ENCODE measurements at regions not wholly inside any gene's neighbourhood (a gene's known extent, or its start where the extent isn't known, plus 50 kb on each side); places are given as distances from the start of the nearest gene placed in this dataset.

GRCh38 chr12:89179245-89179644 lies 173.1 kb downstream of the DUSP6 start:
- Histone ChIP-seq H3K4me1 (no peaks in the 10 kb centered on the region), H3K36me3 (no peaks in the 10 kb centered on the region), H3K4me3 (ENCODE audit: low read depth, low read length) (no peak overlapping the region), H3K27me3 (no peaks in the 10 kb centered on the region), H3K9me3 (no peaks in the 10 kb centered on the region)
- DNase-seq, result no peak
- no peak for TF ChIP-seq CTCF (IDR thresholded peaks at IDR 0.05; ENCODE audit: low read depth, low read length)

GRCh38 chr12:89177802-89178395 lies 174.4 kb downstream of the DUSP6 start:
- no peak for DNase-seq
- H3K9me3 ChIP-seq, result no peaks in the 10 kb centered on the region
- H3K36me3 ChIP-seq, result no peaks in the 10 kb centered on the region
- no peaks in the 10 kb centered on the region for H3K4me1 ChIP-seq
- no peak overlapping the region for H3K4me3 ChIP-seq (ENCODE audit: low read depth, low read length)
- TF ChIP-seq CTCF (IDR thresholded peaks at IDR 0.05; ENCODE audit: low read depth, low read length), result no peak
- no peaks in the 10 kb centered on the region for H3K27me3 ChIP-seq

- H3K4me3 ChIP-seq (ENCODE audit: low read depth, low read length), result no peak overlapping the region
- TF ChIP-seq CTCF (IDR thresholded peaks at IDR 0.05; ENCODE audit: low read depth, low read length), result no peak
- DNase-seq, result no peak
- no peaks in the 10 kb centered on the region for H3K9me3 ChIP-seq
- no peaks in the 10 kb centered on the region for H3K36me3 ChIP-seq
- H3K27me3 ChIP-seq, result no peaks in the 10 kb centered on the region
- H3K4me1 ChIP-seq, result no peaks in the 10 kb centered on the region
Observed at GRCh38 chr12:89176676-89177075, 175.6 kb downstream of the DUSP6 start.

GRCh38 chr12:89173678-89174077 lies 178.6 kb downstream of the DUSP6 start:
- TF ChIP-seq CTCF (IDR thresholded peaks at IDR 0.05; ENCODE audit: low read depth, low read length), result no peak
- Histone ChIP-seq H3K9me3 (no peaks in the 10 kb centered on the region), H3K36me3 (no peaks in the 10 kb centered on the region), H3K4me3 (ENCODE audit: low read depth, low read length) (no peak overlapping the region), H3K27me3 (no peaks in the 10 kb centered on the region), H3K4me1 (no peaks in the 10 kb centered on the region)
- DNase-seq, result no peak

- Histone ChIP-seq H3K4me3 (ENCODE audit: low read depth, low read length) (no peak overlapping the region), H3K9me3 (no peaks in the 10 kb centered on the region), H3K4me1 (no peaks in the 10 kb centered on the region), H3K36me3 (no peaks in the 10 kb centered on the region), H3K27me3 (no peaks in the 10 kb centered on the region)
- no peak for TF ChIP-seq CTCF (IDR thresholded peaks at IDR 0.05; ENCODE audit: low read depth, low read length)
- no peak for DNase-seq
Observed at GRCh38 chr12:89173096-89173495, 179.2 kb downstream of the DUSP6 start.

- H3K9me3 ChIP-seq, result no peaks in the 10 kb centered on the region
- no peaks in the 10 kb centered on the region for H3K36me3 ChIP-seq
- no peaks in the 10 kb centered on the region for H3K4me1 ChIP-seq
- no peaks in the 10 kb centered on the region for H3K27me3 ChIP-seq
- no peak for DNase-seq
- no peak for TF ChIP-seq CTCF (IDR thresholded peaks at IDR 0.05; ENCODE audit: low read depth, low read length)
- no peak overlapping the region for H3K4me3 ChIP-seq (ENCODE audit: low read depth, low read length)
Observed at GRCh38 chr12:89172224-89172623, 180.1 kb downstream of the DUSP6 start.
